ENCODE measurements at regions not wholly inside any gene's neighbourhood (a gene's known extent, or its start where the extent isn't known, plus 50 kb on each side); places are given as distances from the start of the nearest gene placed in this dataset.

GRCh38 chr16:26382586-26382985 lies 684.1 kb upstream of the C16orf82 start:
- TF ChIP-seq EZH2 (IDR thresholded peaks at IDR 0.05; ENCODE audit: low read length, missing control alignments) (no peak), CTCF (conservative IDR thresholded peaks at IDR 0.05 in 1 of 2, IDR thresholded peaks at IDR 0.05 in 1 of 2; ENCODE audit: low read depth in 1 of 2, low read length in 2 of 2) (no peak)

Data from fibroblast of lung (primary cell).